ENCODE measurements at regions not wholly inside any gene's neighbourhood (a gene's known extent, or its start where the extent isn't known, plus 50 kb on each side); places are given as distances from the start of the nearest gene placed in this dataset.

GRCh38 chr17:45718791-45719190 is 65.3 kb upstream of the CRHR1 start:
- no peak for DNase-seq (ENCODE audit: low read depth)

DNA sequence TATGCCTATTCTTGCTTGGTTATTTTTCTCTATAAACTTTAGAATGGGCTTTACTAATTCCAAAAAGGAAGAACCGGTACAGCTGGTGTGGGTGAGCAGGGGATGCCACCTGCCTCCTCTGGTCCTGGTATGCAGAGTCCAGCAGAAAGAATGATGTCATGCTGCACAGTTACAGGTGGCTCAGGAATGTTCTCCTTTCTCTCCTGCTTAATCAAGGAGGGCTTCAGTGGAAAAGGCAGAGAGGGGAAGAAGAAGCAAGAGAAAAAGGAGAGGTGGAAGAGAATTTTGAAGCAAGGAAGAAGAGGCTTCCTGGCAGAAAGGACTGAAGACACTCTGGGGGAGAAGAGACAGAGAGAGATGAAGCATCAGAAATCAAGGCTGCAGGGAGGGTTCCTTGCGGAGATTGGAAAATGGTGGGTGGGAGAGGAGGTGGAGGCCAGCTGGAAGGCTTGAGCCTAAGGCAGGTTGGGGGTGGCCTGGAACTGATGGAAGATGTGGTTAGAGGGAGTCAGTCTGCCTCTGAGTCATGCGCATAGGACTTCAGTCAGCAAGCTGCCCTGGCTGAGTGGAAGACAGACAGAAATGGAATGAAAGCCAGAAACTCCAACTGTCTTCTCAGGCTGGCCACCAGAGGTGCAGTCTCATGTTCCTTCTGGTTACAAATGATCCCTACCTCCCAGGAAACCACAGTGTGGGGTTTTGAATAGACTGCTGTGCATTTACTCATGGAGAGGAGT is 64.6 kb upstream of the CRHR1 start:
- peak; percentile 29 for DNase-seq (ENCODE audit: low read depth)

DNA sequence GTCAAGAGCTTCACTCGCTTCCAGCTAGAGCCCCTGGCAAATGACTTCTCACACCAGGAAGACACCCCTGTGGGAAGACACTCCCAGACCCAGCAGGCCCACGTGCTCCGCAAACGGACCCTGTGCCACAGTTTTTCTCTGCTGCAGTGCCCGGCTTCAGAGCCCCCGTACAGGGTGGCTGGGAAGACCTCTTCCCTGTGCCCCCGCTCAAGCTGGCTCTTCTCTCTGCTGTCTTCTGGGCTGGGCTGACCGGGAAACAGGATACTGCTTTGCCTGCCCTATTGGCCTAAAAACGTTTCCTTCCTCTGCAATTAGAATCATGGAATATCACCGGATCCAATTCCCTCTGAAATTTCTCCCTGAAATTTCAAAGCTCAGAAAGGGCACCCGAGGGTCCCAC is 63.7 kb upstream of the CRHR1 start:
- no peak for DNase-seq (ENCODE audit: low read depth)

DNA sequence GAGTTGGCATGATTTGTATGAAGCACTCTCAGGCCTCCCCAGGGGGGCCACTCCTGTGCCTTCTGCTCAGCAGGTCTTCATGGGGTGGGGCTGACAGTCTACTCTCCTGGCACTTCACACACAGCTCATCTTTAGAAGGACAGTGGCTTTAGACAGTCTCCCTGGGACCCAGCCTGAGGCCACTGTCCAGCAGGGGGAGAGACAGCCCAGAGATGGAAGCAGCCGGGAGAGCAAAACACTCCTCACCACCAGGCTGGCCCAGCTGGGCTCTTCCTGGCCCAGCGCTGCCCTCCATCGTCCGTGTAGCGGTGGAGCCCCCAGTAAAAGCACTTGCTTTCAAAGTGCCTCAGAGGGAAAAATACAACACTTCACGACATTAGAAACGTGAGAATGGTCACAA is 62.0 kb upstream of the CRHR1 start:
- no peak for DNase-seq (ENCODE audit: low read depth)

DNA sequence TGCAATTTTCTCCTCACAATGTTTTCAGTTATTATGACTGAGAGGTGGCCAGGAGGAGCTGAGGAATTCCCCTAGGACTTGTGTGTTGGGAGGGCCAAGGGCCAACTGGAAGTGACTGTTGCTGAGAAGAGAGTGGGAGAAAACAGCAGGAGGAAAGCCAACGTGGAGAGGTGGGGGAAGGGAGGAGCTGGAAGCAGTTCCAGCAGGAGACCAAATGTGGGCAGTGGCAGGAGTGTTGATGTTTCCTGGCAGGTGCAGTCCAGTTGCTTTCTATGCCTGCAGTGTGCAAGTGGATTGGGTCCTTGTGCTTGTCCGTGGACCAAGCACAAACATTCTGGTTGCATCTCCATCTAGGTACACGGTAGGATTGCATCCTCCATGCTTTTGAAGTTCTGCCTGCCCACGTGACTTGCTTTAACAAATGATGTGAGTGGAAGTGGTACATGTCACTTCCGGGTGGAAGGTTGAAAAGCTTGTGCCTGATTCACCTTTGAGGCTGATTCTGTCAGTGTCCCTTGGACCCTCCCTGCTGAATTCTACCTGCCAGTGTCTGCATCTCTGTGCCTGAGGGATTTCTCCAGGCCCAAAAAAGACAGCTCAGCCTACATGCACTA is 54.7 kb upstream of the CRHR1 start:
- DNase-seq (ENCODE audit: low read depth) = no peak

DNA sequence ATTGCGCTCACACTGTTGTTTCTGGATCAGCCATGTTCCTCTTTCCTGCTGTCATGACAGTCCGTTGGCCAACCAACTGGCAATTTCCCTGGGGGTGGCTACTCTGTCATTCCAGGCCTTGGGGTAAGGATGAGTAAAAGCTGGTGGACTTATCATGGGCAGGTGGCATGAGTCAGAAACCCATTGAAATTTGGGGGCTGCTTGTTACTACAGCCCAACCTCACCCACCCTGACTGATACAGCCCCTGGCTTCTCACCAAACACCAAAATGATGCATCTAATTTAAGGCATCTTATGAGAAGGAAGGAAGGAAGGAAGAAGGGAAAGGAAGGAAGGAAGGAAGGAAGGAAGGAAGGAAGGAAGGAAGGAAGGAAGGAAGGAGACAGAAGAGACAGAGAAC is 53.9 kb upstream of the CRHR1 start:
- no peak for DNase-seq (ENCODE audit: low read depth)

DNA sequence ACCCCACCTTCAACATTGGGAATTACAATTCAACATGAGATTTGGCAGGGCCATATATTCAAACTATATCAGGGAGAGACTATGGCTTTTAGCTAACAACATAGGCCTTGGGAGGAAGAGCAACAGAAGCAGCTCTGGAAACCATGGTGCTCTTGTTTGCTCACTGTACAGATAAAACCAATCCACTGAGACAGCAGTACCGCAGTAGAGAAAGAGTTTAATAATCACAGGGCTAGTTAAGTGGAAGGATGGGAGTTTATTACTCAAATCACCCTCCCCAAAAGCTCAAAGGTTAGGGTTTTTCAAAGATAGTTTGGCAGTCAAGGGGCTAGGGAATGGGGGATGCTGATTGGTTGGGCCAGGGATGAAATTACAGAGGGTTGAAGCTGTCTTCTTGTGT is 52.7 kb upstream of the CRHR1 start:
- no peak for DNase-seq (ENCODE audit: low read depth)

DNA sequence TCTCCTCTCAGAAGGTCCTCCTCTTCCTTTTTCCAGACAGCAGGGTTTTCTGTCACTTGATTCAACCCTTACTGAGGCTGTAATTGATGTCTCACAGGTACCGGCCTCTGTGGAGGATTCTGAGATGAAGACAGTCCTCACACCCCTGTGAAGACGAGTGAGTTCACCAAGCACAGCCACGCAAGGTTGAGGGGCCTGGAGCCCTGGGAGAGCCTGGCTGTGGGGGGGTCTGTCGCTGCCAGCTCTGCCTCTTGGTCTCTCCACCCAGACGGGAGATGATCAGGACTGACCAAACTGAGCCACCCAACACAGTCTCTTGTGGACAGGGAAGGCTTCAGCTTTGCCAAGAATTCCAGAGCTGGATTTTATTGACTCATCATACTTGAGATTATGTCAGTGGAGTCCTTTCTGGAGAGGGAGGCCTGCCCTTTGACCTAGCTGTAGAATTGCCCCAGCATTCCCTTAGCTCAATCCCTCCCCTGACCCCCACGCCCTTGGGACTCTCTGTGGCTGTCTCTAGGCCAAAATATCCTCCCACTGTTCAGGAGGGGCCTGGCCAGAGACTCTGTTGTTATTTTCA is 51.1 kb upstream of the CRHR1 start:
- no peak for DNase-seq (ENCODE audit: low read depth)

GRCh38 chr17:45733781-45734180 is 50.3 kb upstream of the CRHR1 start:
- DNase-seq (ENCODE audit: low read depth) = no peak
